Activated CD8-positive, alpha-beta T cell treated with anti-CD3 and anti-CD28 coated beads for 36 hours (primary cell): ENCODE measurements at regions not wholly inside any gene's neighbourhood (a gene's known extent, or its start where the extent isn't known, plus 50 kb on each side); places are given as distances from the start of the nearest gene placed in this dataset.

Source experiments
- ATAC-seq: fragments of 200-7000 bp; cut with Tn5 transposase; one replicate; pipeline ENCODE4 v1.10.0; 2021; ENCODE audit warnings: mild to moderate bottlenecking, moderate library complexity
- CTCF ChIA-PET: fragments of 350-600 bp; sonication (Branson Sonifier 250); formaldehyde crosslinking; loops from one replicate; lab custom pipeline; 2021; ENCODE audit warnings: antibody characterized with exemption; lab: Charles Lee
- POLR2A ChIA-PET: fragments of 350-600 bp; sonication (Branson Sonifier 250); formaldehyde crosslinking; loops from one replicate; lab custom pipeline; 2021; ENCODE audit warnings: antibody characterized with exemption; lab: Charles Lee
- DNase-seq: peaks from one replicate; pipeline ENCODE4 v3.0.0-alpha.2; 2020
- H3K27ac Mint-ChIP-seq: one replicate; pipeline ENCODE4 v1.8.0; 2021; ENCODE audit warnings: mild to moderate bottlenecking, mixed read lengths
- H3K27me3 Mint-ChIP-seq: one replicate; pipeline ENCODE4 v1.8.0; 2021; ENCODE audit warnings: mixed read lengths
- H3K36me3 Mint-ChIP-seq: one replicate; pipeline ENCODE4 v1.8.0; 2021; ENCODE audit warnings: low read depth, mixed read lengths
- H3K4me1 Mint-ChIP-seq: one replicate; pipeline ENCODE4 v1.8.0; 2021; ENCODE audit warnings: low read depth, mixed read lengths
- H3K4me3 Mint-ChIP-seq: one replicate; pipeline ENCODE4 v1.8.0; 2021; ENCODE audit warnings: mild to moderate bottlenecking, moderate library complexity, mixed read lengths
- H3K9me3 Mint-ChIP-seq: one replicate; pipeline ENCODE4 v1.8.0; 2021; ENCODE audit warnings: mixed read lengths
- CTCF ChIP-seq: fragments of 200-600 bp; IDR thresholded peaks from one replicate; pipeline ENCODE4 v1.8.0; 2022; ENCODE audit warnings: antibody characterized with exemption, mild to moderate bottlenecking
- intact Hi-C: fragments of 100-400 bp; cut with micrococcal nuclease; formaldehyde crosslinking; loops from one replicate; pipeline ENCODE4 v1.10.0; 2022

- H3K9me3 Mint-ChIP-seq = peaks cover 14% of the 10 kb centered on the region
- no peaks in the 10 kb centered on the region for H3K4me1 Mint-ChIP-seq
- H3K27me3 Mint-ChIP-seq = no peaks in the 10 kb centered on the region
- DNase-seq (no peak), ATAC-seq (no peak)
- no peak for TF ChIP-seq CTCF
- ChIA-PET CTCF (no interaction called here), POLR2A (no interaction called here)
- no peak overlapping the region for H3K4me3 Mint-ChIP-seq
- no peak overlapping the region for H3K27ac Mint-ChIP-seq
- intact Hi-C loops = no loop called here
- no peaks in the 10 kb centered on the region for H3K36me3 Mint-ChIP-seq
Measured at GRCh38 chr7:81074406-81074805, 155.6 kb upstream of the SEMA3C start.

- H3K9me3 Mint-ChIP-seq = peaks cover 14% of the 10 kb centered on the region
- DNase-seq (no peak), ATAC-seq (no peak)
- ChIA-PET POLR2A (interaction anchor here (0.6 kb wide), 1 partner anchor 29 kb away, joined by 3 read pairs; no protein-coding TSS in a partner anchor), CTCF (no interaction called here)
- H3K27me3 Mint-ChIP-seq = no peaks in the 10 kb centered on the region
- no peaks in the 10 kb centered on the region for H3K4me1 Mint-ChIP-seq
- H3K36me3 Mint-ChIP-seq = no peaks in the 10 kb centered on the region
- no peak overlapping the region for H3K4me3 Mint-ChIP-seq
- intact Hi-C loops = no loop called here
- no peak overlapping the region for H3K27ac Mint-ChIP-seq
- TF ChIP-seq CTCF = no peak
Measured at GRCh38 chr7:81073931-81074251, 155.0 kb upstream of the SEMA3C start.

- intact Hi-C loops = no loop called here
- no peaks in the 10 kb centered on the region for H3K27me3 Mint-ChIP-seq
- TF ChIP-seq CTCF = no peak
- no peak for ATAC-seq
- DNase-seq = no peak
- ChIA-PET POLR2A (no interaction called here), CTCF (no interaction called here)
- H3K27ac Mint-ChIP-seq = no peak overlapping the region
- H3K36me3 Mint-ChIP-seq = no peaks in the 10 kb centered on the region
- H3K4me3 Mint-ChIP-seq = no peak overlapping the region
- peaks cover 11% of the 10 kb centered on the region for H3K9me3 Mint-ChIP-seq
- H3K4me1 Mint-ChIP-seq = no peaks in the 10 kb centered on the region
Measured at GRCh38 chr7:81070956-81071355, 152.1 kb upstream of the SEMA3C start.

- Mint-ChIP-seq H3K9me3 (peaks cover 1% of the 10 kb centered on the region), H3K36me3 (no peaks in the 10 kb centered on the region), H3K4me3 (no peak overlapping the region), H3K4me1 (no peaks in the 10 kb centered on the region), H3K27me3 (no peaks in the 10 kb centered on the region), H3K27ac (no peak overlapping the region)
- intact Hi-C loops = no loop called here
- CTCF ChIA-PET = no interaction called here
- ATAC-seq (no peak), DNase-seq (no peak)
- POLR2A ChIA-PET = no interaction called here
- no peak for TF ChIP-seq CTCF
Measured at GRCh38 chr7:81066797-81067196, 147.9 kb upstream of the SEMA3C start.

GRCh38 chr7:81064426-81064825 lies 145.6 kb upstream of the SEMA3C start:
- Mint-ChIP-seq H3K4me1 (no peaks in the 10 kb centered on the region), H3K4me3 (no peak overlapping the region), H3K27ac (no peak overlapping the region), H3K36me3 (no peaks in the 10 kb centered on the region), H3K9me3 (no peaks in the 10 kb centered on the region), H3K27me3 (no peaks in the 10 kb centered on the region)
- no peak for TF ChIP-seq CTCF
- CTCF ChIA-PET = no interaction called here
- ATAC-seq = no peak
- intact Hi-C loops = no loop called here
- POLR2A ChIA-PET = no interaction called here
- DNase-seq = no peak
